Body of pancreas (tissue), 4 donors: ENCODE measurements at regions not wholly inside any gene's neighbourhood (a gene's known extent, or its start where the extent isn't known, plus 50 kb on each side); places are given as distances from the start of the nearest gene placed in this dataset.

Experiments
- ATAC-seq: fragments of 150-250 bp; one replicate; pipeline ENCODE4 v1.9.1; 2016
- DNase-seq, 4 donors: peaks; one replicate each; pipeline ENCODE4 v3.0.0-alpha.2; 2019
- H3K27ac ChIP-seq, 4 donors: fragments of 200-600 bp; sonication (generic); 1 replicate in 3 of 4; 2 replicates in 1 of 4; pipeline versions ENCODE4 v1.5.1 to v1.6.1; 2016 to 2019; ENCODE audit warnings: mild to moderate bottlenecking in 1 of 4, mixed read lengths in 1 of 4, moderate library complexity in 1 of 4
- H3K27me3 ChIP-seq, 2 donors: fragments of 200-600 bp; sonication (generic); one replicate each; pipeline ENCODE4 v1.6.0; 2016; ENCODE audit warnings: mild to moderate bottlenecking in 1 of 2
- H3K36me3 ChIP-seq, 2 donors: fragments of 200-600 bp; sonication (generic); replicated peaks in 1 of 2; 2 replicates each; pipeline ENCODE4 v1.5.1; 2016; ENCODE audit warnings: low read depth in 2 of 2; ENCODE audit not compliant: insufficient read depth in 1 of 2
- H3K4me1 ChIP-seq: fragments of 200-600 bp; sonication (generic); one replicate; pipeline ENCODE4 v1.6.0; 2016
- H3K4me3 ChIP-seq, 2 donors: fragments of 200-600 bp; sonication (generic); 1 replicate in 1 of 2; 2 replicates in 1 of 2; pipeline ENCODE4 v1.5.1; 2016 to 2019
- H3K9me3 ChIP-seq, 3 donors: fragments of 200-600 bp; sonication (generic); 1 replicate in 2 of 3; 2 replicates in 1 of 3; pipeline ENCODE4 v1.5.1; 2016
- POLR2A ChIP-seq, 3 donors: fragments of 450-650 bp; IDR thresholded peaks; one replicate each; pipeline ENCODE4 v1.6.1; 2016; ENCODE audit warnings: antibody characterized with exemption in 3 of 3, mild to moderate bottlenecking in 2 of 3
- WGBS, 2 donors: methylation state at CpG; one replicate each; pipeline ENCODE4 v1.1.5; 2017; 5-methylcytosine and 5-hydroxymethylcytosine counted together
- intact Hi-C: fragments of 100-400 bp; cut with DNase I; formaldehyde crosslinking; loops from one replicate; pipeline ENCODE4 v1.15.1; 2023
- TF ChIP-seq, protein P1 (sequence below), 7 experiments: fragments of 450-650 bp in 4 of 7; fragments of 200-600 bp in 3 of 7; sonication (generic) in 3 of 7; IDR thresholded peaks; one replicate each; pipeline ENCODE4 v1.5.1; 2016 to 2019; ENCODE audit warnings: antibody characterized with exemption in 7 of 7

DNA sequence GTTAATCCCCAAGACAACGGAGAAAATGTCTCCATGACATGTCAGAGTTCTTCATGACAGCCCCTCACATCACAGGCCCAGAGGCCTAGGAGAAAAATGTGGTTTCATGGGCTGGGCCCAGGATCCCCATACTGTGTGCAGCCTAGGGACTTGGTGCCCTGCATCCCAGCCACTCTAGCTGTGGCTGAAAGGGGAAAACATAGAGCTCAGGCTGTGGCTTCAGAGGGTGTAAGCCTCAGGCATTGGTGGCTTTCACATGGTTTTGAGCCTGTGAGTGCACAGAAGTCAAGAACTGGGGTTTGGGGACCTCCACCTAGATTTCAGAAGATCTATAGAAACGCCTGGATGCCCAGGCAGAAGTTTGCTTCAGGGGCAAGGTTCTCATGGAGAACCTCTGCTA, 122.8 kb downstream of the FHL5 start:
- intact Hi-C loops = no loop called here
- TF ChIP-seq, protein P1, sequence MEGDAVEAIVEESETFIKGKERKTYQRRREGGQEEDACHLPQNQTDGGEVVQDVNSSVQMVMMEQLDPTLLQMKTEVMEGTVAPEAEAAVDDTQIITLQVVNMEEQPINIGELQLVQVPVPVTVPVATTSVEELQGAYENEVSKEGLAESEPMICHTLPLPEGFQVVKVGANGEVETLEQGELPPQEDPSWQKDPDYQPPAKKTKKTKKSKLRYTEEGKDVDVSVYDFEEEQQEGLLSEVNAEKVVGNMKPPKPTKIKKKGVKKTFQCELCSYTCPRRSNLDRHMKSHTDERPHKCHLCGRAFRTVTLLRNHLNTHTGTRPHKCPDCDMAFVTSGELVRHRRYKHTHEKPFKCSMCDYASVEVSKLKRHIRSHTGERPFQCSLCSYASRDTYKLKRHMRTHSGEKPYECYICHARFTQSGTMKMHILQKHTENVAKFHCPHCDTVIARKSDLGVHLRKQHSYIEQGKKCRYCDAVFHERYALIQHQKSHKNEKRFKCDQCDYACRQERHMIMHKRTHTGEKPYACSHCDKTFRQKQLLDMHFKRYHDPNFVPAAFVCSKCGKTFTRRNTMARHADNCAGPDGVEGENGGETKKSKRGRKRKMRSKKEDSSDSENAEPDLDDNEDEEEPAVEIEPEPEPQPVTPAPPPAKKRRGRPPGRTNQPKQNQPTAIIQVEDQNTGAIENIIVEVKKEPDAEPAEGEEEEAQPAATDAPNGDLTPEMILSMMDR (IDR thresholded peaks at IDR 0.05) = no peak
- TF ChIP-seq POLR2A (IDR thresholded peaks at IDR 0.05) = no peak
- H3K36me3 ChIP-seq = no peaks in the 10 kb centered on the region
- H3K4me1 ChIP-seq = no peaks in the 10 kb centered on the region
- H3K27me3 ChIP-seq = no peaks in the 10 kb centered on the region
- H3K4me3 ChIP-seq = no peak overlapping the region
- no peak for DNase-seq
- H3K27ac ChIP-seq = no peak overlapping the region
- ATAC-seq = no peak
- no peaks in the 10 kb centered on the region for H3K9me3 ChIP-seq
- WGBS, 2 donors = 73 to 81% methylated on average over 2 of the region's 2 CpGs

DNA sequence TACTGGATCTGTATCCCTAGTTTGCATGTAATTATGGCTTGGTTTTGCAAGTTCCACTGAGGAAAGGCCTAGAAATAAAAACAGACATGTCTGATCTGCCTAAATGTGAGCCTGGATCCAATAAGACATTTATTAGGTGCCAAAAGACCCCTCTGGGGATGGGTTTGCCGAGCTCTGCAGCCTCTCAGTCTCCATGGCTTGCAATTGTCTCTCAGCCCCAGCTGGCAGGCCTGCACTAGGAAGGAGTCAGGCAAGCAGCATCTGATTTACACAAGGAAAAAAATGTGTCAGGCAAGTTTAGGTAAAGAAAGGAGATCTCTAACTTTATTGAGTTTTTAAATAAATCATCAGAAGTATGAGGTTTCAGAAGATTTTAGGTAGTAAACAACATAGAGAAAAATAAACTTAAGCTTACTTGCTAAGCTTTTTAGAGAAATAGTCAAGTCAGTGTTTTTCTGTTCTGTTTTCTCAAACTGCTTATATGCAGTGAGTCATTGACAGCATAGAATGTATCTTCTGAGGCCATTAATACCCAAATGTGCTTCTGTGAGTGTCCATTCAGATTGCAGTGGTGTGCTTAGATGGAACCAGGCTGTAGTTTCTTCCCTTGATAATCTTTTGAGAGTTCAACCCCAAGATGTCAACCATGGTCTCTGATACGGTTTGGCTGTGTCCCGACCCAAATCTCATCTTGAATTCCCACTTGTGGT, 121.0 kb downstream of the FHL5 start:
- DNase-seq (no peak), ATAC-seq (no peak)
- intact Hi-C loops = no loop called here
- Histone ChIP-seq H3K36me3 (no peaks in the 10 kb centered on the region), H3K4me1 (no peaks in the 10 kb centered on the region), H3K4me3 (no peak overlapping the region), H3K9me3 (no peaks in the 10 kb centered on the region), H3K27me3 (no peaks in the 10 kb centered on the region), H3K27ac (no peak overlapping the region)
- WGBS, 2 donors = 66 to 74% methylated on average over 3 of the region's 3 CpGs
- TF ChIP-seq, protein P1 (IDR thresholded peaks at IDR 0.05) = no peak
- TF ChIP-seq POLR2A (IDR thresholded peaks at IDR 0.05) = no peak

DNA sequence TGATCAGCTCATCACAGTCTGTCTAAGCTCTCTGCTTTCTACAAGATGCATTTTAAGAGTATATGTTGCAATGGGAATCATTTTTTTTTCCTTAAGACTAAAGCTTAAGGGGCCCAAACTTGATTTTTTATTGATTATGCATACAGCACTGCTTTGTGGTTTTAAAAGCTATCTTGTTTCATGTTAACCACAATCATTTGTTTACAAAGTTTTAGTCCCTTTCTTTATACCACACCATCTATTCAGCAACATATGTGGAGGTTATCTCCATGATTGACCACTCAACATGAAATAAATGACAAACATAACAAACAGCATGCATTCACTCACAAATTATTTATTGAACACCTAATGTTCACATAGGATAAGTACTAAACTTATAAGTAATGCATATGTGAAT, 119.1 kb downstream of the FHL5 start:
- H3K9me3 ChIP-seq = no peaks in the 10 kb centered on the region
- H3K4me1 ChIP-seq = no peaks in the 10 kb centered on the region
- no peaks in the 10 kb centered on the region for H3K36me3 ChIP-seq
- TF ChIP-seq POLR2A (IDR thresholded peaks at IDR 0.05) = no peak
- TF ChIP-seq, protein P1 (IDR thresholded peaks at IDR 0.05) = no peak
- no peaks in the 10 kb centered on the region for H3K27me3 ChIP-seq
- H3K4me3 ChIP-seq = no peak overlapping the region
- DNase-seq = no peak
- intact Hi-C loops = no loop called here
- no peak for ATAC-seq
- no peak overlapping the region for H3K27ac ChIP-seq

GRCh38 chr6:96675597-96675996, 112.7 kb downstream of the FHL5 start:
- WGBS, 2 donors = 42 to 50% methylated on average over 1 of the region's 1 CpG
- no peaks in the 10 kb centered on the region for H3K4me1 ChIP-seq
- no peaks in the 10 kb centered on the region for H3K27me3 ChIP-seq
- intact Hi-C loops = no loop called here
- H3K27ac ChIP-seq = no peak overlapping the region
- DNase-seq (no peak), ATAC-seq (no peak)
- TF ChIP-seq POLR2A (IDR thresholded peaks at IDR 0.05) = no peak
- TF ChIP-seq, protein P1 (IDR thresholded peaks at IDR 0.05) = no peak
- no peak overlapping the region for H3K4me3 ChIP-seq
- H3K9me3 ChIP-seq = no peaks in the 10 kb centered on the region
- H3K36me3 ChIP-seq = no peaks in the 10 kb centered on the region
